NCI-H446 (cell line): ENCODE measurements at regions not wholly inside any gene's neighbourhood (a gene's known extent, or its start where the extent isn't known, plus 50 kb on each side); places are given as distances from the start of the nearest gene placed in this dataset.

Experiments
- DNase-seq, 2 experiments: peaks; one replicate each; lab custom pipeline; 2025; lab: John Stamatoyannopoulos, UW

DNA sequence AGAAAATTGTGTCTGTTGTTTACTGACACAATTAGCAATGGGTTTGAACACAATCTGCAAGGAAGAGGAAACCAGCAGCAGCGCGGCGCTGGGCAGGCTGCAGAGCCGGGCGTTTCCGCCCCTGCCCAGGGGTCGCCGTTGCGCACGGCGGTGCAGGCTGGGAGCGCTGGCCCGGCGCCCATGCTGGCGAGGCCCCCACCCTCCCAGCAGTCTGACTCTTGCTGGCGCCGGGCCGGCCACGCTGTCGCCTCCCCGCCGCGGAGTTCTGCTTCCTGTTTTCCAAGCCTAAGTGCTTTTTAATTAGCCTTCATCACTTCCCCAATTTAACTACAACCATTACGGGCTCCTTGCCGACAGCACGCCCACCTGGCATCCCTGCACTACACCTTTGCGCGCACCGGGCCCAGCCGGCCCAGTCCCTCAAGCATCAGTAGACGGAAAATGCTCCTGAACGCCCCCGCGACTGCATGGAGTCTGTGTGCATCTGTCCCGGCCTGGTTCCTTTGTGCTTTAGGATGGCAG lies 212.1 kb downstream of the GXYLT1 start:
- DNase-seq: peak in 1 of 2 experiments; percentile 88

DNA sequence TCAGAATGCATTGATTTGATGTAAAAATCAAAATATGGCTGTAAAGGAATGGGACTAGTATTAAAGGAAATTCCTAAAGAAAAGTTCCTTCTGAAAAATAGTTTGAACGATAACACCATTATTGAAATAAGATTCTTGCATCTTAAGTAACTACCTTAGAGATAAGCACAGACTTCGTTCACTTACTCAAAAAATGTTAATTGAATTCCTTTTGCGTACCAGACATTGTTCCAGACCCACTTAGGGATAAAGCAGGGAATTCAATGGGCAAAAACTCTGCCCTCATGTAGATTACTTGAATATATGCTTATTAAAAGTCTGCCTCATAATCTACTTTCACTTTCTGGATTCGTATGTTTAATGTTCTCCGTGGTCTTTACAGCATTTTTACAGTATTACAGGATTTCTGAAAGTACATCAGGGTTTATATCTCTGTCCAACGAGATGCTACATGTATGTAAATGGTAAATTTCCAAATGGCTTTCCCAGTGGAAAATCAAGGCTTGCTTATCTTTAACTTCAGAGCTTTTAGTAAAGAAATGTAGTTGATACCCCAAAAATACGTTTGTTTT lies 213.7 kb downstream of the GXYLT1 start:
- no peak for DNase-seq

DNA sequence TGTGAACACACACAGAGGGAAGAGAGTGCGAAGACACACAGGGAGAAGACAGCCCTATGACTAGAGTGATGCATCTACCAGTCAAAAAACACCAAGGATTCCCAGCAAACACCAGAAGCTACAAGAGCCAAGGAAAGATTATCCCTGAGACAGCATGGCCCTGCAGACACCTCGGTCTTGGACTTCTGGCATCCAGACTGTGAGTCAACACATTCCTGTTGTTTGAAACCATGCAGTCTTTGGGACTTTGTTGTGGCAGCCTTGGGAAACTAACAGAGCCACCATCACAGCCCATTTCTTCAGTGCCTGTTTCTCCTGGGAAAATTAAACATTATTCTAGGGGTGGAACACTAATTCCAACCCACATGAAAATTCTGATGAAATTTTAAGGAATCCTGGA lies 220.6 kb downstream of the GXYLT1 start:
- no peak for DNase-seq

DNA sequence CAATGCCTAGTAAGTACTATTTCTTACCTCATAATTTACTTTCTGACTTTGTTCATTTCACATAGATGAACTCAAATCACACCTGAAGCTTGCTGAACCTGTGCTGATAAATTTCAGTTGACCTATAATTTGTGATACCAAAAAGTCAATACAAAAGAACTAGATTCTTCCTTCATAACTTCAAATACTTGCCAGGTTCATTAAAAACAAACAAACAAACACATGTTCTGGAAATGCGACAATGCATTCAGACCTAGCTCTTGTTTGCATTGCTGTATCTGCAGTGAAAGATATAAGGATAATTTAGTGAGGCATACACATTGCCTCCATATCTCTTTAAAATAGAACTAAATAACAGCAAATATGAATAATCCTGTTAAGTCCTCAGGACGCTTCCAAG lies 221.3 kb downstream of the GXYLT1 start:
- no peak for DNase-seq

DNA sequence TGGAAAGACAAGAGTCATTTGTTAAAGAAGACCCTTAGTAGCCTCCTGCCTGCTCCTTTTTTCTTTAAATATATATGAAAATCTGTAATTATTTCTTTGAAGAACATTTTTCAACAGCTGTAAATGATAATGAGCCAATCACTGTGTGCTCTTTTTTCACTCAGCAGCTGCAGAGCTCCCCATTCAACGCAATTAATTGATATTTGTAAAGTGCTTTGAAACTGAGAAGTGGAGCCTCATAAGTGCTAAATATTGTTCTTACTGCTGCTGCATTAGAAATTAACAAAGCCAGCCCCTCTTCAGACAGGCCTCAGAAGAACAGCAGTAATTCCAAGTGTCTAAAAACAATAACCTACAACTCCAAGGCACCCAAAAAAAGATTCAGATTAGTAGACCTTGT lies 224.3 kb downstream of the GXYLT1 start:
- no peak for DNase-seq

DNA sequence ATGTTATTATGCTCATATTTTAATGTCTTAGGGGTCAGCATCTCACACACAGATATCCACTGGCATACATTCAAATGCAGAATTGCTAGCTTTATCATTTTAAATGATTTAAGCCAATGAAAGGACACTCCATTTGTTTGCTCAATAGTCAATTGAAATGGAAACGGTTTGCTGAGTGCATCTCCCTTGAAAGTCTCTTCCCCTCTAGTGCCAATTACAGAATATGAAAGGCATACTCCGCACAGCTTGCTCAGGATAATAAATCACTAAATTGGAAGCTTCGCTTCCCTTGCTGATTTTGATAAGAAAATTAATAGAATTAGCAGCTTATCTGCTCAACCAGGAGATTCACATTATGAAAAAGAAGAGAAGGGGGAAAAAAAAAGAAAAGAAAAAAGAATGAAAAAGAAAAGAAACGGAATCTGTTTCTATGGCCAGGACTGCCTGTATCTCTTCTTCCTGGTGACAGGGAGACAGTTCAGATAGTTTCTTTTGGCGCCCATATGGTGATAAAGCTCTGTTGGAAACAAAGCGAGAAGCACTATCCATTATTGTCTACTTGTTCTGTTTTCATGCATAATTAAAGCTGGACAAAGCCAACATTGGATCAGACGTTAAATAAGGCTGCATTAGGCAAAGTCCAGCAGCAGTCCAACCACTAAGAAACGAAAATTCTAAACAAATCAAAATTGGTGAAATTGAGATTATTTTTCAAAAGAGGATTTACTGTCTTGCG lies 225.0 kb downstream of the GXYLT1 start:
- peak in 1 of 2 experiments; percentile 9 for DNase-seq

DNA sequence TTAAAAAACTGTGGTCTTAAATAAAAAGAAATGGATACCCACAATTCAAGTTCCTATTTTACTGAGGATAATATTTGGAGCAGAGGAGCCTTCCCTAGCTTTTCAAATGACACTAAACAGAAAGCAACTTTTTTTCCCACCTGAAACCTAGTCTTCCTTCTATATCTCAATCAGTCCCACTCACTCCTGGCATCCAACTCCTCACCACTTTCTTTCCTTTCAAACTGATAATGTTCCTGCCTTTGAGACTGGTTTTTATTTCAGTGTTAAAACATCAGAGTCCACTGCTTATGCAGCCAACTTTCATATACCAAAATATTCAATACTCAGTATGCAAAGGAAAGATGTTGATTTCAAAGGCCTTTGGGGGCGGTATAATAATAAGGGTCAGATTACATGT lies 225.6 kb downstream of the GXYLT1 start:
- DNase-seq: no peak

DNA sequence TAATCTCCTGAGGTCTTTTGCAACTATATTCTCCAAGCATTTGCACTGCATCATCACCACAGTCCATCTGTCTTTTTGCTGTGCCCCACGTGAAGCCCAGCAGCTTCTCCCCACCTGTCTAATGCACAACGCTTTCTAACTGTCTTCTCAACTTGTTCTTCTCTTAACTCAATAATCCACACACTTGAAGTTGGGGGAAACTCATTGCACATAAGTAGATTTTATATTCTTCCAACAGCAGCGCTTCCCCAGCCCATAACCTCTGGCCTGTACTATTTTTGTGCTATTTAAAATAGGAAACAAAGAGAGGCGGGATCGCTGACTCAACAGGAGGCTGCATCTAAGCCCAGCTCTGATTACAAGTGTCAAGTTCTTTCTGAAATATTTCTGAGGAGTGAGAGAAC lies 226.7 kb downstream of the GXYLT1 start:
- DNase-seq: no peak

DNA sequence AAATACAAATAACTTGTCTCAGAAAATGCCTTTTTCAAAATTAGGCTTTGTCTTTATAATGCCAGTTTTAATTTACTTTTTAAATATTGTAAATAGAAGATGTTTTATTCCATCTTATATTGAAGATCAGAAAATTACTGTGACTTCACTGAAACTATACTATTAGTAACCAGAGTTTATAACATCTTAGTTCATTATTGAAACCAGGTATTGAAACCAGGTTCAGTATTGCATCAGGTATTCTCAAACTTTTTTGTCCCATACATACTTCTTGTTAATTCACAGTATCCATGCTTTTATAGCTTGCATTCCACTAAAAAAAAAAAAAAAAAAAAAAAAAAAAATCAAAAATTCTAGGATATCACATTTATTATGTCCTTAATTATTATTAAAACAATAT lies 227.5 kb downstream of the GXYLT1 start:
- DNase-seq: no peak

DNA sequence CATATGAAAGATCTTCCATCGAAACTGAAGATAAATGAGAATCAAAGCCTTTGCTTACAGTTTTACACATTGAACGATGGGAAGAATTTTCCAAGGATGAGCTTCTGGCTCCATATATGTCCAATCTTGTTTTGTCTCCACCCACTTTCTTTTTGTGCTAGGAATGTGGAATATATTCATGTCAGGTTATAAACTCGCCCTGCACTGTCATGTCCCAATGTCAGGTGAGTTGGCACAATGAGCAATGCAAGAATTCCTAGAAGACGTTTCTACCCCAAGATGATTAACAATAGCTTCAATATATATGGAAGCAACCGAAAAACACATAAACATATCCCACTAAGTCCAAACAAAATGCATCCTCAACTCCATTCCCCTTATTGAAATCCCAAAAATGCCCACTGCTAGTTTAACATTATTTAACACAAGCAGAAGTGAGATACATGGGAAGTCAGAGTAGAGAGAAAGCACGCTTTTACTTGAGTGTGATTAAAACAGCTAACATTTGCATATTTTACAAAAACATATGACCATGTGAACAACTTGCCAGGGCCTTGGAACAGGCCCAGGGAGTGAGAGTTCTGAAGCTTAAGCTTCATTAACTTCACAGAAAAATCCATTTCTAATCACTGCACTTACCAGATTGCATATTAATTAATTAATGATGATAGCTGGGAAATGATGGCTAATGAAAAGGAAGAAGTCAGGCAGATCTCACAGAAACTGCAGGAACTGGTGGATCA lies 233.9 kb downstream of the GXYLT1 start:
- no peak for DNase-seq

DNA sequence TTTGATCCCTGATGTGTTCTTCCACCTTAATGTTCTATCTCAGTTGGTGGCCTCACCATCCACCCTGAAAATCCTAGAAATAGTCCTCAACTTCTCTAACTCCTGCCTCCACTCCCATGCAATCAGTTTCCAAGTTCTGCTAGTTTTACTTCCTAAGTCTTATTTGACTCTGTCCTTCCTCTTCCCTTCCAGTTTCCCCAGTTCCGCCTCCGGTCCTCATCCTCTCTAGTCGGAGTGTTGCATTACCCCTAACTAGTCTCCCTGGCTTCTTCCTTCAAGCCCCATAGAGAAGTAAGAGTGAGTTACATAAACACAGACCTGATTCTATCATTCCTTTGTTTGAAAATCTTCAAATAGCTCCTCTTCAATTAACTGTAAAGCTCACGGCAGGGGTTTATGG lies 236.5 kb downstream of the GXYLT1 start:
- DNase-seq: no peak

DNA sequence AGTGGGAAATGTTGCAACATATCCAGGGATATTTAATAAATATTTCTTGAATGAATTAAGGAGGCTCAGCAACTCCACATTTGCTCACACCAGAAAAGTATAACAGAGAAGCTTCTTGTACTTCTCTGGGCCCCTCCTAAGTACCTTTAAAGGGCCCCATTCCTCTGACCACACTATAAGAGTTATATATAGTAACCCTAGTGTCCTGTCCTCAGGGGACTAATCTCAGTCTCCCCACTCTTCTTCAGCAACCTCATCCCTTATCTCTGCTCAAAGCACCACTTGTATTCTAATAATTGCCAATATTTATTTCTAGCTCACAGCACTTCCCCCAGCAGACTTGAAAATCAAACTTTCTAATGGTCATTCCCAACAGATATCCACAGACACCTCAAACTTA lies 237.1 kb downstream of the GXYLT1 start:
- no peak for DNase-seq

DNA sequence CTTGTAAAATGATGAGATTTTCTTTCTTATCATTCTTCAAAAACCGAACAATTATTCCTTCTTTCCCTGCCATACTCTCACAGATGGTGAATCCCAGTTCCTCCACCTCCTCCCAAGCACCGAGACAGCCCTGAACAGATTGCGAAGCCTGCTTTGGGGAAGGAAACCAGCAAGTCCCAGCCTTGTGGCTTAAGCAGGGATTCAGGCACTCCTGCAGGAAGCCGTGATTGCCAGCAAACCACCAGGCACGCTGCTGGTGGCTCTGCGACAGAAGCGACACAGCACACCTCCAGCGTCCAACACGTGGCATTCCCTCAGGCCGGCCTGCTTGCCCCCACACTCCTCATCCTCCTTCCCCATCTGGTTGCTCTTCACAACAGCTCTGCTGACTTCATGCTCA lies 237.7 kb downstream of the GXYLT1 start:
- peak in 1 of 2 experiments; percentile 33 for DNase-seq

DNA sequence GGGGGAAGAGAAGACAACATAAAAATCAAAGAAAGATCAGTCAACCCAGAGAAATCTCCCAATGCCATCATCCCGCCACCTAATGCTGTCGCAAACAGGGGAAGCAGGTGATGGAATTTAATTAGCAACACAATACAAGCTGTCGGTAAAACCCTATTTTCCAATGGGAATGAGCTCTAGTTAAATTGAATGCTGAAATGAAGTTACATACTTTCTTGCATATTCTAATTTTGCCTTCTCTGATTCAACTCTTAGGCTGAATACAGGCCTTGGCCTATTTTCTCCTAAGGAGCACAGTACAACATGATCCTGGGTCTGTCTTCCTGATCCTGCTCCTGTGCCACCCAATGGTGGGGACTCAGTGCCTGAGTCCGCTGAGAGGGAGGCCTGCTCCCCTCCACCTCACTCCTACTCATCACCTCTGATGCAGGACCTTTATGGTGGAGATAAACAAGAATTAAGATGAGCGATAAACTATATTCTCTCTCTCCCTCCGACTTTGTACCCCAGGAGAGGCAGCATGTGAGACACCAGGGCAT lies 238.8 kb downstream of the GXYLT1 start:
- DNase-seq: no peak

DNA sequence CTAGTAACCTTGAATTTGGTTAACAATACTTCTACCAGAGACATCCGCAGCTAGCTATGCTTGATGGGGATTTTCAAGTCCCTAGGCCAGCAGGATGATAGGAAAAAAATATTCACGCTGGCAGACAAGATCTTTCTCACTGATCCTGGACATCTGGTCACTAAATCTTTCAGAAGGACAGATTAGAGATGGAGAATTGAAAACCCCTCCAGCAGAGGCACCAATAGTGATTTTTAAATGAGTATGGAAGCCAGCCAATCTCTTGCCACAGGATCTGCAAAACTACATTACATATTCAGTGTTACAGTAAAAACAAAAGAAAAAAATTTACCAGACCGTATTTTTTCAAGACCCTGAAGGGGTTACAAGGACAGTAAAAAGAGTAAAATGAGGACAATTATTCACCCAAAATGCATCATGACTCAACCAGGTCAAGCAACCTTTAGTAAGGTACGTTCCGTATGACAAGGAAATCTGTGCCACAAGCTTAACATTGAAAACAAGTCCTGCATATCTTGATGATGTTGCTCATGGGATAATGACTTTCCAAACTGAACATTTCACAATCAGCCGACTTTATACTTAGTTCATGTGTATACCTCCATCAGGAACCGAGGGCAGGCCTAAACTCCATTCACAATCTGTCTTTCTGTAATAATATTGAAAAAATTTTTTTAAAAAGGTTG lies 239.5 kb downstream of the GXYLT1 start:
- DNase-seq: no peak

DNA sequence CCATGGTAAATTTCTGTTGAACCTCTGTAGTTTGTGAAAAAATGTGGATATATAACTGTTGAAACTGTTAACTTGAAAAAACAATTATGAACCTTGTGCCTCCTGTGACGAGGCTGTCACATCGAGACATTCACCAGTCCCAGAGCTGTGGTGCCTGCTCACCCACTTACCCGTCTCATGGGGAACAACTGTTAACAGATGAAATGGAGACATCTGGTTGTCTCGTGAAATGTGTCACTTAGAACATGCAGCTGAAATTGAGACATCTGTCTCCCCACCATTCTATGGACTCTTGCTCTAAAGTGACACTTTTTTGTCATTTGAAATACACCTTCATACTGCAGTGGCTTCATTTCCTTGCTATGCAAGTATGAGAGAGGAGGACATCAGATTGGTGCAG lies 240.6 kb downstream of the GXYLT1 start:
- DNase-seq: no peak

DNA sequence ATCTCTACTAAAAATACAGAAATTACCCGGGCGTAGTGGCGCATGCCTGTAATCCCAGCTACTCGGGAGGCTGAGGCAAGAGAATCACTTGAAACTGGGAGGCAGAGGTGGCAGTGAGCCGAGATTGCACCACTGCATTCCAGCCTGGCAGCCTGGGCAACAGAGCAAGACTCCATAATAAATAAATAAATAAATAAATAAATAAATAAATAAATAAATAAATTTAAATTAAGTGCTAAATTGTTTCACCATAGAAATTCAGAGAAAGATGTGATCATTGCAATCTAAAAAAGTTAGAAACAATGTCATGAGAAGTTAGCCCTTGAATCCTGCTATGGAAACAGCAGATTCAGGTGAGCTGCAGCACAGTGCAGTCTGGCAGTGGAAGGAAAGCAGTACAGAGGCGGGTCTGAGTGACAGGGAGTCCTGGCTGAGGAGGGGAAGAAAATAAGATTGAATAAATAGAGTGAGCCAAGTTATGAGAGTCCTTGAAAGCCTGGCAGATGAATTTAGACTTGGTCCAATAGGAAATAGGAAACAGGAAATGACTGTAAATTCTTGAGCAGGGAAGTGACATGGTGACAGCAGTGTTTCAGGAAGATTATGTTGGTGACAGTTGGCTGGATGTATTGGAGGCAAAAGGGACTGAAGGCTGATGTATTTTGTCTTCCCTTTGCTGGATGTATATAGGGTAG lies 241.5 kb downstream of the GXYLT1 start:
- DNase-seq: no peak

DNA sequence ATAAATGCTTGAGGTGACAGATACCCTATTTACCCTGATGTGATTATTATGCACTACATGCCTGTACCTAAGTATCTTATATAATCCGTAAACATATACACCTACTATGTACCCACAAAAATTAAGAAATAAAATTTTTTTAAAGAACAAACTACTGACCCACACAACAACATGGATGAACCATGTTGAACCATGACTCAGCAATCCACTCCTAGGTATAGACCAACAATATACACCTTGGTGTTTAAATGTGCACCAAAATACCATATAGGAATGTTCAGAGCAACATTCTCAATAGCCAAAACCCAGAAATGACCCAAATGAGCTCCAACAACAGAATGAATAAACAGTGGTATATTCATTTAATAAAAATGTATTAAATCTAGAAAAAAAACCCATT lies 245.1 kb downstream of the GXYLT1 start:
- DNase-seq: no peak

DNA sequence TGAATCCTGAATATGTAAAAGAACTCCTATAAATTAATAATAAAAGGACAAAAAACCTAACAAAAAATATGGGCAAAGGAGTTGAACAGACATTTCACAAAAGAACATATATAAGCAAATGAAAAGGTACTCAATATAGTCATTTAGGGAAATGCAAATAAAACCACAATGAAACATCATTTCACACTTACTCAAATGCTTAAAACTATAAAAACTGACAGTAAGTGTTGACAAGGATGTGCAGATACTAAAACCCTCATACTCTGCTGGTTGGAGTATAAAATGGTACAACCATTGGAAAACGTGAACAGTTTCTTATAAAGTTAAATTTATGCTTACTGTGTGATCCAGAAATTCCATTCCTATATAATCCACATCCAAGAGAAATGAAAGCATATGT lies 247.1 kb downstream of the GXYLT1 start:
- DNase-seq: no peak

DNA sequence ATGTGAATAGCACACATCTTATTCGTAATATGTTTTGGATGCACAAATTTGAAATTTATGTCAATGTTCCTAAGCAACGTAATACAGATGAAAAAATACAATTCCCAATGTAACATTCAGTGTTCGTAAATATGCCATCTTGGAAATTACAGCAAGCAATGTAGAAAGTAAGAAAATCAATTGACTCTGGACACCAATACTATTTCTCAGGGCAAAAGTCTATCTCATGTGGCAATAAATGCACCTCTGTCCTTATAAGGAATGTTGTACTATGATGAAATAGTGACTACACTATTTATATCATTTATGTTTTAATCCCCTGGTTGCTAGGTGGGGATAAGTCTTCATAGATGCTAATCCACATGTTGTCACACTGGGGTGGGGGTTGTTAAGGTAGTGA lies 251.2 kb downstream of the GXYLT1 start:
- no peak for DNase-seq

DNA sequence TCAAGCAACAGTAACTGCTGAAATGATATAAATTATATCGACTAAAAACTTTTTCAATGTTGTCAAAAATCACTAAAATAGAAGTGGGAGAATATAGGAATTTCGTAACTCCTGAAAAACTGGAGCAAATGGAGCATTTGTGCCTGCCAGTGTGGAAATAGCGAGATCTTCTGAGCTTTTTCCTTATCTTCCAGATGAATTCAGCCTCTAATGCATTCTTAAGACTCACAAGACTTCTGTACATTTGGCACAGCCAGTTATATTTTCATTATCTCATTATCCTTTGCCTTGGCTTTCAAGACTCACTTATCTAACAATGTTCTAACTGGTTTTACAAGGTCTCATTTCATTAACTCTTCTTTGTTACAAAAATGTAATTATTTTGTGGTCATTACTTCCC lies 252.4 kb downstream of the GXYLT1 start:
- DNase-seq: no peak

DNA sequence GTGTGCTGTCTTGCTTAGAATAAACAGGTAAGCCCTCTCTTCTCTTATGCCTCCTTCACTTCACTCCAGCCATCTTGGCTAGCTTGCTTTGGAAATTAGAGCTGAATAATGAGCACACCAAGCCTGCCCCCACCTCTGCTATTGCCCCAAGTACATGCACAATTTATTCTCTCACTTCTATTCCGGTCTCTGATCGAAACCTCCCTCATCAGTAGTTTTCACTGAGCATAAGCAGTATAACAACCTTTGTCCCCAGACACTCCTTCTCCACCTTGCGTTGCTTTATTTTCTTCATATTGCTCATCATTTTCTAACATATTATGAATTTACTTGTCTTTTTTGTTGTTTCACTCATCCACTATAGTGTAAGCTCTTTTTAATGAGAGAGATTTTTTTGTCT lies 253.4 kb downstream of the GXYLT1 start:
- no peak for DNase-seq
